Endothelial cell of umbilical vein (primary cell): ENCODE measurements at regions not wholly inside any gene's neighbourhood (a gene's known extent, or its start where the extent isn't known, plus 50 kb on each side); places are given as distances from the start of the nearest gene placed in this dataset.

Source experiments
- BruUV-seq: library from RNA; stranded (reverse); fragments of 400-500 nt; replicated peaks from 2 replicates; lab custom pipeline; 2021; lab: Mats Ljungman, UMichigan
- CTCF ChIA-PET: fragments of 300-600, 350-600 bp; sonication (Branson Sonifier 250); formaldehyde crosslinking; loops from one replicate; lab custom pipeline; 2021; ENCODE audit warnings: antibody characterized with exemption, inconsistent platforms; lab: Charles Lee
- POLR2A ChIA-PET: fragments of 300-600, 350-600 bp; sonication (Branson Sonifier 250); formaldehyde crosslinking; loops from one replicate; lab custom pipeline; 2021; ENCODE audit warnings: antibody characterized with exemption, inconsistent platforms; lab: Charles Lee
- DNase-seq: peaks from one replicate; pipeline ENCODE4 v3.0.0-alpha.2; 2011; ENCODE audit warnings: low read depth, low spot score
- FAIRE-seq: peaks from 2 replicates; lab custom pipeline; 2011; peaks lifted over from hg19 to GRCh38; lab: Jason Lieb, UNC
- H2AFZ ChIP-seq: 2 replicates; pipeline ENCODE4 v1.6.0; 2012; ENCODE audit warnings: low read depth, low read length, control low read depth, inconsistent platforms
- H3K27ac ChIP-seq: 2 replicates; pipeline ENCODE4 v1.5.1; 2011; ENCODE audit warnings: low read depth, mild to moderate bottlenecking, control low read depth, low read length, moderate library complexity; ENCODE audit not compliant: insufficient read depth
- H3K27me3 ChIP-seq, 2 experiments: 2 replicates each; pipeline versions ENCODE4 v1.6.0 to v1.6.1; 2011; ENCODE audit warnings: low read length in 2 of 2, mixed read lengths in 1 of 2; ENCODE audit not compliant: control insufficient read depth in 2 of 2, insufficient read depth in 2 of 2
- H3K36me3 ChIP-seq, 2 experiments: 2 replicates in 1 of 2; 3 replicates in 1 of 2; pipeline ENCODE4 v1.5.1; 2011; ENCODE audit warnings: low read length in 2 of 2, mild to moderate bottlenecking in 1 of 2, moderate library complexity in 1 of 2; ENCODE audit not compliant: control insufficient read depth in 2 of 2, insufficient read depth in 2 of 2; ENCODE audit errors: extremely low read depth in 1 of 2
- H3K4me1 ChIP-seq: 3 replicates; pipeline ENCODE4 v1.5.1; 2011; ENCODE audit warnings: mild to moderate bottlenecking, low read length; ENCODE audit not compliant: control insufficient read depth, insufficient read depth; ENCODE audit errors: extremely low read depth
- H3K4me2 ChIP-seq: 2 replicates; pipeline ENCODE4 v1.6.1; 2011; ENCODE audit warnings: low read length, control low read depth, mixed read lengths; ENCODE audit not compliant: insufficient read depth
- H3K4me3 ChIP-seq, 3 experiments: fragments of 200-600 bp in 1 of 3; sonication (generic), shearing (Covaris generic) in 1 of 3; replicated peaks in 1 of 3; 2 replicates each; pipeline ENCODE4 v1.5.1; 2011 to 2016; ENCODE audit warnings: control low read depth in 3 of 3, low read length in 3 of 3, mild to moderate bottlenecking in 2 of 3, inconsistent platforms in 1 of 3, low read depth in 1 of 3, moderate library complexity in 1 of 3; ENCODE audit not compliant: insufficient read depth in 1 of 3
- H3K79me2 ChIP-seq: 2 replicates; pipeline ENCODE4 v1.6.0; 2012; ENCODE audit warnings: low read length, inconsistent platforms; ENCODE audit not compliant: control insufficient read depth, insufficient read depth
- H3K9ac ChIP-seq: replicated peaks from 2 replicates; pipeline ENCODE3; 2011; ENCODE audit warnings: low read length, control low read depth; ENCODE audit not compliant: insufficient read depth; ENCODE audit errors: extremely low read depth
- H3K9me1 ChIP-seq: replicated peaks from 3 replicates; pipeline ENCODE4 v1.6.0; 2011; ENCODE audit warnings: mild to moderate bottlenecking, low read length; ENCODE audit not compliant: control insufficient read depth, insufficient read depth; ENCODE audit errors: extremely low read depth
- H3K9me3 ChIP-seq: replicated peaks from 2 replicates; pipeline ENCODE4 v1.5.1; 2012; ENCODE audit warnings: low read length, inconsistent platforms; ENCODE audit not compliant: control insufficient read depth, insufficient read depth
- H4K20me1 ChIP-seq: replicated peaks from 2 replicates; pipeline ENCODE3; 2011; ENCODE audit warnings: mild to moderate bottlenecking, low read length; ENCODE audit not compliant: control insufficient read depth, insufficient read depth; ENCODE audit errors: extremely low read depth
- CTCF ChIP-seq, 2 donors: IDR thresholded peaks; 1 replicate in 1 of 2; 2 replicates in 1 of 2; pipeline ENCODE4 v1.5.1; 2011; ENCODE audit warnings: low read length in 2 of 2, mild to moderate bottlenecking in 2 of 2, moderate library complexity in 2 of 2, control low read depth in 1 of 2, inconsistent platforms in 1 of 2, low read depth in 1 of 2; ENCODE audit not compliant: insufficient read depth in 1 of 2; ENCODE audit errors: extremely low read depth in 1 of 2
- EZH2 ChIP-seq: IDR thresholded peaks from 2 replicates; pipeline ENCODE4 v1.6.1; 2012; ENCODE audit warnings: borderline replicate concordance, low read depth, mild to moderate bottlenecking, moderate library complexity, low read length, inconsistent platforms; ENCODE audit not compliant: severe bottlenecking
- FOS ChIP-seq: IDR thresholded peaks from 2 replicates; pipeline ENCODE4 v1.6.1; 2011; ENCODE audit warnings: mild to moderate bottlenecking, low read length, moderate library complexity, borderline replicate concordance; ENCODE audit not compliant: insufficient read depth
- GATA2 ChIP-seq: IDR thresholded peaks from 2 replicates; pipeline ENCODE4 v1.7.0; 2011; ENCODE audit warnings: low read depth, mild to moderate bottlenecking, moderate library complexity, mixed read lengths, low read length; ENCODE audit not compliant: insufficient read length, insufficient read depth
- JUN ChIP-seq: IDR thresholded peaks from 2 replicates; pipeline ENCODE4 v1.6.1; 2011; ENCODE audit warnings: borderline replicate concordance, low read depth; ENCODE audit not compliant: insufficient read length, insufficient read depth
- MAX ChIP-seq: IDR thresholded peaks from 2 replicates; pipeline ENCODE4 v1.6.1; 2011; ENCODE audit not compliant: insufficient read depth, insufficient read length
- MYC ChIP-seq: IDR thresholded peaks from one replicate; pipeline ENCODE4 v1.6.1; 2011; ENCODE audit warnings: mild to moderate bottlenecking, low read depth, low read length
- POLR2A ChIP-seq: IDR thresholded peaks from 2 replicates; pipeline ENCODE4 v1.6.1; 2012; ENCODE audit warnings: low read depth, mild to moderate bottlenecking, control low read depth, low read length
- POLR2AphosphoS5 ChIP-seq: IDR thresholded peaks from 2 replicates; pipeline ENCODE4 v1.6.1; 2012; ENCODE audit warnings: low read depth, mild to moderate bottlenecking, control low read depth, low read length, moderate library complexity; ENCODE audit not compliant: insufficient read depth
- dilution Hi-C: fragments of 300-500 bp; cut with MboI; formaldehyde crosslinking; loops from one replicate; pipeline ENCODE4 v1.15.0; 2019; ENCODE audit warnings: low sequenced_read_pairs; ENCODE audit not compliant: extremely low pct_ligation_motif_present
- intact Hi-C: fragments of 100-400 bp; cut with micrococcal nuclease; formaldehyde crosslinking; loops from one replicate; pipeline ENCODE4 v1.10.0; 2022

- ChIA-PET CTCF (no interaction called here), POLR2A (no interaction called here)
- H3K4me1 ChIP-seq = no peaks in the 10 kb centered on the region
- H3K9me3 ChIP-seq = no peaks in the 10 kb centered on the region
- dilution Hi-C loops (no loop called here), intact Hi-C loops (no loop called here)
- no peak for TF ChIP-seq JUN
- no peak for TF ChIP-seq MAX
- no peak for TF ChIP-seq MYC
- no peak for TF ChIP-seq POLR2A
- TF ChIP-seq EZH2 = no peak
- no peak for TF ChIP-seq CTCF (IDR thresholded peaks at IDR 0.05; ENCODE audit: extremely low read depth in 1 of 2, insufficient read depth in 1 of 2, low read depth in 1 of 2, low read length in 2 of 2)
- TF ChIP-seq FOS = no peak
- TF ChIP-seq GATA2 = no peak
- no peak for TF ChIP-seq POLR2AphosphoS5
- FAIRE-seq (no peak), DNase-seq (no peak)
- no peak overlapping the region for H3K27ac ChIP-seq
- no TSS peak for BruUV-seq
- no peak overlapping the region for H3K4me3 ChIP-seq
- no peaks in the 10 kb centered on the region for H3K36me3 ChIP-seq
- H4K20me1 ChIP-seq = no peaks in the 10 kb centered on the region
- no peaks in the 10 kb centered on the region for H3K9me1 ChIP-seq
- H3K9ac ChIP-seq = no peak overlapping the region
- H3K4me2 ChIP-seq = no peak overlapping the region
- no peaks in the 10 kb centered on the region for H3K27me3 ChIP-seq
- no peak overlapping the region for H2AFZ ChIP-seq
- no peaks in the 10 kb centered on the region for H3K79me2 ChIP-seq
Measured at GRCh38 chr12:72937486-72937885, 665.3 kb downstream of the TRHDE start.
